GM21723 (cell line): ENCODE measurements at regions not wholly inside any gene's neighbourhood (a gene's known extent, or its start where the extent isn't known, plus 50 kb on each side); places are given as distances from the start of the nearest gene placed in this dataset.
"Not testable (repeated sequence)": the region's sequence is repeated elsewhere in the genome, so short reads cannot be mapped to it uniquely, and the experiment has no call there.

Experiments used
- ATAC-seq: cut with Tn5 transposase; IDR thresholded peaks from one replicate; pipeline ENCODE4 v1.9.1; 2021; ENCODE audit warnings: mild to moderate bottlenecking, moderate library complexity; ENCODE audit not compliant: unreplicated experiment

GRCh38 chr10:65377687-65378086 lies 1548.1 kb upstream of the LRRTM3 start:
- ATAC-seq, result no peak

GRCh38 chr10:65394502-65395297 lies 1531.1 kb upstream of the LRRTM3 start:
- ATAC-seq, result no peak

- no peak for ATAC-seq
These were observed 1530.2 kb upstream of the LRRTM3 start for GRCh38 chr10:65395631-65396030.

GRCh38 chr10:65396997-65397396 lies 1528.8 kb upstream of the LRRTM3 start:
- ATAC-seq, result no peak

GRCh38 chr10:65408401-65408800 lies 1517.4 kb upstream of the LRRTM3 start:
- ATAC-seq, result no peak

GRCh38 chr10:65413001-65413400 lies 1512.8 kb upstream of the LRRTM3 start:
- ATAC-seq, result no peak

GRCh38 chr10:65415318-65415717 lies 1510.5 kb upstream of the LRRTM3 start:
- ATAC-seq, result no peak

- no peak for ATAC-seq
These were observed 1509.7 kb upstream of the LRRTM3 start for GRCh38 chr10:65416094-65416493.

- ATAC-seq, result no peak
These were observed 1506.2 kb upstream of the LRRTM3 start for GRCh38 chr10:65419629-65420028.

GRCh38 chr10:65423043-65423442 lies 1502.8 kb upstream of the LRRTM3 start:
- ATAC-seq, result no peak

GRCh38 chr10:65429381-65429780 lies 1496.5 kb upstream of the LRRTM3 start:
- not testable (repeated sequence) for ATAC-seq

- ATAC-seq, result no peak
These were observed 1494.9 kb upstream of the LRRTM3 start for GRCh38 chr10:65430979-65431378.

- no peak for ATAC-seq
These were observed 1454.8 kb upstream of the LRRTM3 start for GRCh38 chr10:65470986-65471385.

GRCh38 chr10:65482848-65483247 lies 1443.0 kb upstream of the LRRTM3 start:
- ATAC-seq, result no peak

- no peak for ATAC-seq
These were observed 1434.0 kb upstream of the LRRTM3 start for GRCh38 chr10:65491799-65492198.

- no peak for ATAC-seq
These were observed 1429.3 kb upstream of the LRRTM3 start for GRCh38 chr10:65496541-65496940.

GRCh38 chr10:65497837-65498236 lies 1428.0 kb upstream of the LRRTM3 start:
- no peak for ATAC-seq

GRCh38 chr10:65500716-65501115 lies 1425.1 kb upstream of the LRRTM3 start:
- no peak for ATAC-seq

- ATAC-seq, result no peak
These were observed 1424.6 kb upstream of the LRRTM3 start for GRCh38 chr10:65501259-65501658.

- ATAC-seq, result no peak
These were observed 1407.5 kb upstream of the LRRTM3 start for GRCh38 chr10:65518379-65518778.

- ATAC-seq, result no peak
These were observed 1396.8 kb upstream of the LRRTM3 start for GRCh38 chr10:65528986-65529385.

- ATAC-seq, result no peak
These were observed 1394.3 kb upstream of the LRRTM3 start for GRCh38 chr10:65531545-65531944.

- ATAC-seq, result no peak
These were observed 1391.1 kb upstream of the LRRTM3 start for GRCh38 chr10:65534771-65535170.
